HL-60 (cell line): ENCODE measurements at regions not wholly inside any gene's neighbourhood (a gene's known extent, or its start where the extent isn't known, plus 50 kb on each side); places are given as distances from the start of the nearest gene placed in this dataset.
"Not testable (repeated sequence)": the region's sequence is repeated elsewhere in the genome, so short reads cannot be mapped to it uniquely, and the experiment has no call there.

Experiments
- CTCF ChIP-seq: IDR thresholded peaks from one replicate; pipeline ENCODE4 v1.5.1; 2011; ENCODE audit warnings: low read length, control low read depth, inconsistent platforms; ENCODE audit not compliant: insufficient read depth
- SPI1 ChIP-seq: IDR thresholded peaks from 2 replicates; pipeline ENCODE4 v1.6.1; 2012; ENCODE audit warnings: low read depth, mild to moderate bottlenecking, borderline replicate concordance

GRCh38 chr4:189722324-189723003 lies 218.2 kb upstream of the FRG1 start:
- TF ChIP-seq SPI1, CTCF: not testable (repeated sequence)
